ENCODE measurements at regions not wholly inside any gene's neighbourhood (a gene's known extent, or its start where the extent isn't known, plus 50 kb on each side); places are given as distances from the start of the nearest gene placed in this dataset.

- TF ChIP-seq TCF7L2 (IDR thresholded peaks at IDR 0.05; ENCODE audit: borderline replicate concordance, low read depth, low read length) (no peak), CTCF (tag by site-specific recombination; IDR thresholded peaks at IDR 0.05) (no peak), ZNF645 (tag by site-specific recombination; IDR thresholded peaks at IDR 0.05) (no peak), ZNF792 (tag by site-specific recombination; IDR thresholded peaks at IDR 0.05) (no peak), SETDB1 (IDR thresholded peaks at IDR 0.05; ENCODE audit: insufficient read length, low read length) (no peak), ZNF76 (tag by site-specific recombination; IDR thresholded peaks at IDR 0.05; ENCODE audit: borderline replicate concordance, low read depth) (no peak), ZNF19 (tag by site-specific recombination; IDR thresholded peaks at IDR 0.05; ENCODE audit: low read depth) (no peak), ZSCAN30 (tag by site-specific recombination; IDR thresholded peaks at IDR 0.05) (no peak), ZNF701 (tag by site-specific recombination; IDR thresholded peaks at IDR 0.05) (no peak), YY1 (tag by site-specific recombination; IDR thresholded peaks at IDR 0.05) (no peak)
These were observed 162.0 kb upstream of the SETBP1 start for GRCh38 chr18:44518666-44519065.

Data from HEK293 (cell line).